Mesenchymal stem cell (in vitro differentiated cells and primary cell): ENCODE measurements at regions not wholly inside any gene's neighbourhood (a gene's known extent, or its start where the extent isn't known, plus 50 kb on each side); places are given as distances from the start of the nearest gene placed in this dataset.

Experiments
- DNase-seq: peaks from one replicate; pipeline ENCODE4 v3.0.0-alpha.2; 2013
- H2AFZ ChIP-seq: one replicate; pipeline ENCODE4 v1.6.1; 2013; ENCODE audit warnings: low read depth, mild to moderate bottlenecking, control low read depth, inconsistent platforms, low read length, moderate library complexity
- H2AK5ac ChIP-seq: 2 replicates; pipeline ENCODE4 v1.6.1; 2013; ENCODE audit warnings: low read length, moderate library complexity, mild to moderate bottlenecking, inconsistent platforms; ENCODE audit not compliant: severe bottlenecking
- H2BK120ac ChIP-seq: one replicate; pipeline ENCODE4 v1.6.1; 2013; ENCODE audit warnings: low read depth, mild to moderate bottlenecking, inconsistent platforms, low read length, moderate library complexity
- H2BK12ac ChIP-seq, 2 experiments: one replicate each; pipeline ENCODE4 v1.6.1; 2013; ENCODE audit warnings: inconsistent platforms in 2 of 2, low read length in 2 of 2, mild to moderate bottlenecking in 2 of 2, moderate library complexity in 2 of 2, control low read depth in 1 of 2
- H2BK15ac ChIP-seq: one replicate; pipeline ENCODE4 v1.6.1; 2013; ENCODE audit warnings: mild to moderate bottlenecking, low read depth, inconsistent platforms; ENCODE audit not compliant: poor library complexity, severe bottlenecking
- H2BK5ac ChIP-seq: 2 replicates; pipeline ENCODE4 v1.6.1; 2013; ENCODE audit warnings: low read depth, mild to moderate bottlenecking, low read length, control low read depth, inconsistent platforms; ENCODE audit not compliant: poor library complexity, severe bottlenecking
- H3K14ac ChIP-seq, 2 experiments: one replicate each; pipeline ENCODE4 v1.6.1; 2013; ENCODE audit warnings: inconsistent platforms in 2 of 2, low read length in 2 of 2, control low read depth in 1 of 2, mild to moderate bottlenecking in 1 of 2, moderate library complexity in 1 of 2
- H3K18ac ChIP-seq, 2 experiments: one replicate each; pipeline ENCODE4 v1.6.1; 2013; ENCODE audit warnings: inconsistent platforms in 2 of 2, low read length in 2 of 2, control low read depth in 1 of 2, low read depth in 1 of 2, mild to moderate bottlenecking in 1 of 2
- H3K23ac ChIP-seq, 2 experiments: one replicate each; pipeline ENCODE4 v1.6.1; 2013; ENCODE audit warnings: inconsistent platforms in 2 of 2, low read length in 2 of 2, mild to moderate bottlenecking in 2 of 2, moderate library complexity in 2 of 2, control low read depth in 1 of 2
- H3K27ac ChIP-seq: 2 replicates; pipeline ENCODE4 v1.5.1; 2013; ENCODE audit warnings: mild to moderate bottlenecking, moderate library complexity, low read length, control low read depth, inconsistent platforms; ENCODE audit not compliant: poor library complexity, severe bottlenecking
- H3K27me3 ChIP-seq, 2 experiments: 2 replicates each; pipeline versions ENCODE4 v1.6.1 to v1.7.0; 2013; ENCODE audit warnings: low read length in 2 of 2, mild to moderate bottlenecking in 2 of 2, moderate library complexity in 2 of 2, control low read depth in 1 of 2, inconsistent platforms in 1 of 2; ENCODE audit not compliant: control insufficient read depth in 1 of 2, insufficient read depth in 1 of 2
- H3K36me3 ChIP-seq, 2 experiments: 2 replicates each; pipeline versions ENCODE4 v1.6.1 to v1.7.0; 2013; ENCODE audit warnings: low read length in 2 of 2, control low read depth in 1 of 2, inconsistent platforms in 1 of 2, low read depth in 1 of 2, mild to moderate bottlenecking in 1 of 2; ENCODE audit not compliant: insufficient read depth in 2 of 2, control insufficient read depth in 1 of 2
- H3K4ac ChIP-seq, 2 experiments: one replicate each; pipeline ENCODE4 v1.6.1; 2013; ENCODE audit warnings: inconsistent platforms in 2 of 2, low read length in 2 of 2, mild to moderate bottlenecking in 2 of 2, moderate library complexity in 2 of 2, control low read depth in 1 of 2, low read depth in 1 of 2
- H3K4me1 ChIP-seq: 2 replicates; pipeline ENCODE4 v1.6.1; 2013; ENCODE audit warnings: low read depth, low read length, control low read depth; ENCODE audit not compliant: control insufficient read depth, insufficient read depth
- H3K4me2 ChIP-seq: 2 replicates; pipeline ENCODE4 v1.6.1; 2013; ENCODE audit warnings: low read length, mild to moderate bottlenecking, inconsistent platforms; ENCODE audit not compliant: poor library complexity, severe bottlenecking
- H3K4me3 ChIP-seq, 2 experiments: 2 replicates each; pipeline versions ENCODE4 v1.5.1 to v1.7.0; 2013; ENCODE audit warnings: low read length in 2 of 2, mild to moderate bottlenecking in 2 of 2, control low read depth in 1 of 2, low read depth in 1 of 2; ENCODE audit not compliant: insufficient read depth in 1 of 2
- H3K79me1 ChIP-seq: replicated peaks from 2 replicates; pipeline ENCODE4 v1.6.1; 2013; ENCODE audit warnings: mild to moderate bottlenecking, control low read depth, low read length, inconsistent platforms; ENCODE audit not compliant: poor library complexity, severe bottlenecking
- H3K9ac ChIP-seq: 2 replicates; pipeline ENCODE4 v1.7.0; 2013; ENCODE audit warnings: mild to moderate bottlenecking, low read length, moderate library complexity
- H3K9me3 ChIP-seq: 2 replicates; pipeline ENCODE4 v1.7.0; 2013; ENCODE audit warnings: mild to moderate bottlenecking, low read length; ENCODE audit not compliant: control insufficient read depth
- H4K8ac ChIP-seq: one replicate; pipeline ENCODE4 v1.6.1; 2013; ENCODE audit warnings: inconsistent platforms, mild to moderate bottlenecking, low read length, moderate library complexity
- H4K91ac ChIP-seq: one replicate; pipeline ENCODE4 v1.6.1; 2013; ENCODE audit warnings: mild to moderate bottlenecking, low read length, inconsistent platforms
- WGBS: methylation state at CpG from one replicate; pipeline ENCODE4 v1.1.7; 2013; ENCODE audit warnings: mixed read lengths; 5-methylcytosine and 5-hydroxymethylcytosine counted together

- H3K9me3 ChIP-seq, result peaks cover 40% of the 10 kb centered on the region
- no peaks in the 10 kb centered on the region for H3K4me1 ChIP-seq
- H2AK5ac ChIP-seq, result no peak overlapping the region
- H2BK12ac ChIP-seq, result no peak overlapping the region
- no peak overlapping the region for H2AFZ ChIP-seq
- H3K14ac ChIP-seq, result no peak overlapping the region
- no peak overlapping the region for H4K91ac ChIP-seq
- no peak overlapping the region for H3K18ac ChIP-seq
- H4K8ac ChIP-seq, result no peak overlapping the region
- H2BK120ac ChIP-seq, result no peak overlapping the region
- H3K4me3 ChIP-seq, result no peak overlapping the region
- no peak overlapping the region for H2BK5ac ChIP-seq
- no peak overlapping the region for H3K23ac ChIP-seq
- no peaks in the 10 kb centered on the region for H3K36me3 ChIP-seq
- no peaks in the 10 kb centered on the region for H3K27me3 ChIP-seq
- H3K9ac ChIP-seq, result no peak overlapping the region
- no peak overlapping the region for H3K4ac ChIP-seq
- WGBS, result 84% methylated on average over 9 of the region's 9 CpGs
- H3K79me1 ChIP-seq, result no peaks in the 10 kb centered on the region
- H3K27ac ChIP-seq, result no peak overlapping the region
- H2BK15ac ChIP-seq, result no peak overlapping the region
- no peak overlapping the region for H3K4me2 ChIP-seq
- DNase-seq, result no peak
Observed at GRCh38 chr5:2496126-2496525, 255.4 kb downstream of the IRX2 start.

DNA sequence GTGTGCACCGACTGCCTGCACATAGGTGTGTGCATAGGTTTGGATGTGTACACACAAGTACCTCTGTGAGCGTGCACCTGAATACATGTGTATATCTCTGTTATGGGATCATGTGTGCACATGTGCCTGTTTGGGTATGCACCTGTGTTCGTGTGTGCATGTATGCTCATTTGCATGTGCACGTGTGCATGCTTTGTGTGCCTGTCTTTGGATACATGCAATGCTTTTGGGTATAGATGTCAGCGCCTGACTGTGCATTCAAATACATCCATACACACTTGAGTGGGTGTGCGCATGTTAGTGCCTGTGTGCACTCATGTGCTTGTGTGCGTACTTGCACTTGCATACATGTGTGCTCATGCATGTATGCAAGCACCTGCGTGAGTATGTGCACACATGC, 258.1 kb downstream of the IRX2 start:
- Histone ChIP-seq H3K4me3 (no peak overlapping the region), H2AFZ (no peak overlapping the region), H4K91ac (no peak overlapping the region), H2BK15ac (no peak overlapping the region), H3K14ac (no peak overlapping the region), H2BK12ac (no peak overlapping the region), H3K4ac (no peak overlapping the region), H4K8ac (no peak overlapping the region), H3K27me3 (no peaks in the 10 kb centered on the region), H2AK5ac (no peak overlapping the region), H3K4me2 (no peak overlapping the region), H2BK120ac (no peak overlapping the region), H3K9ac (no peak overlapping the region), H3K79me1 (no peaks in the 10 kb centered on the region), H3K4me1 (no peaks in the 10 kb centered on the region), H3K9me3 (peaks cover 30% of the 10 kb centered on the region), H3K36me3 (no peaks in the 10 kb centered on the region), H3K18ac (no peak overlapping the region), H3K27ac (no peak overlapping the region), H3K23ac (no peak overlapping the region), H2BK5ac (no peak overlapping the region)
- WGBS, result 82% methylated on average over 8 of the region's 8 CpGs
- DNase-seq, result no peak

GRCh38 chr5:2492476-2492875, 259.0 kb downstream of the IRX2 start:
- H3K4me3 ChIP-seq, result no peak overlapping the region
- H3K4ac ChIP-seq, result no peak overlapping the region
- H3K23ac ChIP-seq, result no peak overlapping the region
- H2AK5ac ChIP-seq, result no peak overlapping the region
- 56% methylated on average over 7 of the region's 7 CpGs for WGBS
- no peak overlapping the region for H2BK5ac ChIP-seq
- H3K18ac ChIP-seq, result no peak overlapping the region
- DNase-seq, result no peak
- H2AFZ ChIP-seq, result no peak overlapping the region
- H3K9ac ChIP-seq, result no peak overlapping the region
- H3K4me1 ChIP-seq, result no peaks in the 10 kb centered on the region
- H2BK120ac ChIP-seq, result no peak overlapping the region
- H2BK12ac ChIP-seq, result no peak overlapping the region
- H3K27me3 ChIP-seq, result no peaks in the 10 kb centered on the region
- H3K4me2 ChIP-seq, result no peak overlapping the region
- H3K9me3 ChIP-seq, result peaks cover 24% of the 10 kb centered on the region
- H3K79me1 ChIP-seq, result no peaks in the 10 kb centered on the region
- H4K8ac ChIP-seq, result no peak overlapping the region
- H2BK15ac ChIP-seq, result no peak overlapping the region
- H3K36me3 ChIP-seq, result no peaks in the 10 kb centered on the region
- H4K91ac ChIP-seq, result no peak overlapping the region
- no peak overlapping the region for H3K27ac ChIP-seq
- H3K14ac ChIP-seq, result no peak overlapping the region

- Histone ChIP-seq H3K4me3 (no peak overlapping the region), H3K27ac (no peak overlapping the region), H3K23ac (no peak overlapping the region), H3K4me1 (no peaks in the 10 kb centered on the region), H3K36me3 (no peaks in the 10 kb centered on the region), H2BK120ac (no peak overlapping the region), H3K4ac (no peak overlapping the region), H3K18ac (no peak overlapping the region), H3K9me3 (peaks cover 19% of the 10 kb centered on the region), H3K9ac (no peak overlapping the region), H3K4me2 (no peak overlapping the region), H2AK5ac (no peak overlapping the region), H2AFZ (no peak overlapping the region), H2BK15ac (no peak overlapping the region), H3K14ac (no peak overlapping the region), H4K8ac (no peak overlapping the region), H2BK12ac (no peak overlapping the region), H2BK5ac (no peak overlapping the region), H4K91ac (no peak overlapping the region), H3K27me3 (no peaks in the 10 kb centered on the region), H3K79me1 (no peaks in the 10 kb centered on the region)
- DNase-seq, result no peak
- WGBS, result 100% methylated on average over 1 of the region's 1 CpG
Observed at GRCh38 chr5:2491846-2492245, 259.6 kb downstream of the IRX2 start.
